ENCODE measurements at regions not wholly inside any gene's neighbourhood (a gene's known extent, or its start where the extent isn't known, plus 50 kb on each side); places are given as distances from the start of the nearest gene placed in this dataset.

DNA sequence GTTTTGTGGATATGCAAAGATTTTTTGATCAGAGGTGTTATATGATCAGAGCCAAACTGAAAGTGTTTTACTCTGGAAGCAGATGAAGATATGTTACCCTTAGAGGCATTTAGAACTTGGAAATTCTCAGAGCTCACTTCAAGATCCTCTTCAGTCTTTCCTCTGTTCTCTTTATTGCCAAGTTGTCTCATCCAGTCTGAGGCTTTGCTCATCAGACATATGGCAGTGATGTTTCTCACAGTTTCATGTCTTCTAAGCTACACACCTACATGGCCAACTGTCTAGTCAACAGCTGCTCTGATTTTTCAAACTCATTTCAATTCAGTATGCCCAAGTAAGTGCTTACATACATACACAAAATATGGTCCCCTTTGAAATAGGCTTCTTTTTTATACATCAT lies 1504.3 kb upstream of the PIK3C3 start:
- no peaks in the 10 kb centered on the region for H3K9me2 ChIP-seq (replicated peaks; ENCODE audit: control insufficient read depth, low read length)
- H3K9me3 ChIP-seq (ENCODE audit: control insufficient read depth, insufficient read depth, low read length) = no peaks in the 10 kb centered on the region
- no peaks in the 10 kb centered on the region for H3K79me2 ChIP-seq (ENCODE audit: control insufficient read depth, low read length)
- no peaks in the 10 kb centered on the region for H3F3A ChIP-seq (ENCODE audit: control insufficient read depth, insufficient read depth)
- no peak overlapping the region for H3K4me2 ChIP-seq (ENCODE audit: low read length)
- no peak overlapping the region for H3K27ac ChIP-seq (ENCODE audit: low read depth, low read length)
- no peaks in the 10 kb centered on the region for H3K4me1 ChIP-seq (ENCODE audit: control insufficient read depth, low read length)
- no peaks in the 10 kb centered on the region for H3K27me3 ChIP-seq (ENCODE audit: control insufficient read depth, low read length)
- TF ChIP-seq EZH2phosphoT487 (IDR thresholded peaks at IDR 0.05; ENCODE audit: borderline replicate concordance, low read length) = no peak
- TF ChIP-seq, protein P1, sequence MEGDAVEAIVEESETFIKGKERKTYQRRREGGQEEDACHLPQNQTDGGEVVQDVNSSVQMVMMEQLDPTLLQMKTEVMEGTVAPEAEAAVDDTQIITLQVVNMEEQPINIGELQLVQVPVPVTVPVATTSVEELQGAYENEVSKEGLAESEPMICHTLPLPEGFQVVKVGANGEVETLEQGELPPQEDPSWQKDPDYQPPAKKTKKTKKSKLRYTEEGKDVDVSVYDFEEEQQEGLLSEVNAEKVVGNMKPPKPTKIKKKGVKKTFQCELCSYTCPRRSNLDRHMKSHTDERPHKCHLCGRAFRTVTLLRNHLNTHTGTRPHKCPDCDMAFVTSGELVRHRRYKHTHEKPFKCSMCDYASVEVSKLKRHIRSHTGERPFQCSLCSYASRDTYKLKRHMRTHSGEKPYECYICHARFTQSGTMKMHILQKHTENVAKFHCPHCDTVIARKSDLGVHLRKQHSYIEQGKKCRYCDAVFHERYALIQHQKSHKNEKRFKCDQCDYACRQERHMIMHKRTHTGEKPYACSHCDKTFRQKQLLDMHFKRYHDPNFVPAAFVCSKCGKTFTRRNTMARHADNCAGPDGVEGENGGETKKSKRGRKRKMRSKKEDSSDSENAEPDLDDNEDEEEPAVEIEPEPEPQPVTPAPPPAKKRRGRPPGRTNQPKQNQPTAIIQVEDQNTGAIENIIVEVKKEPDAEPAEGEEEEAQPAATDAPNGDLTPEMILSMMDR (IDR thresholded peaks at IDR 0.05; ENCODE audit: low read depth, low read length, poor library complexity, severe bottlenecking) = no peak
- H3K4me3 ChIP-seq (ENCODE audit: low read length) = no peak overlapping the region
- no peaks in the 10 kb centered on the region for H4K20me1 ChIP-seq (ENCODE audit: control insufficient read depth, insufficient read depth, low read depth, low read length)
- H3K36me3 ChIP-seq (ENCODE audit: control insufficient read depth, low read length) = no peaks in the 10 kb centered on the region

DNA sequence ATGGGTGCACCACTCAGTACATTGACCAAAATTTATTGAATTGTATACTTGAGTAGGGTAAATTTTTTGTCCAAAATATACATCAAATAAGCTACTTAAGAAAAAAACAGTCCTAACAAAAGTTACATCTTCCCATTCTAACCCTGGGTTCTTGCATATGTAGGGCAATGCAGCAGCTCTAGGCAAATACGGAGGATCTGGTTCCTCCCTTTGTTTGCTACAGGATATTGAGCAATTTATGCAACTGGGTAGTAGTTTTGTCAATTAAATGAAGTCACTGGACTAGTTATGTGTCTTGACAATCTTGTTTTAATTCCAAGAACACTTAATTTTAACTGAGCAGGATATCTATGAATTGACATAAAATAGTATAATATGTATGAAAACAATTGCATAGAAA lies 1507.2 kb upstream of the PIK3C3 start:
- Histone ChIP-seq H3K79me2 (ENCODE audit: control insufficient read depth, low read length) (no peaks in the 10 kb centered on the region), H3K4me2 (ENCODE audit: low read length) (no peak overlapping the region), H3K9me3 (ENCODE audit: control insufficient read depth, insufficient read depth, low read length) (no peaks in the 10 kb centered on the region), H3F3A (ENCODE audit: control insufficient read depth, insufficient read depth) (no peaks in the 10 kb centered on the region), H3K36me3 (ENCODE audit: control insufficient read depth, low read length) (no peaks in the 10 kb centered on the region), H3K9me2 (replicated peaks; ENCODE audit: control insufficient read depth, low read length) (no peaks in the 10 kb centered on the region), H3K27me3 (ENCODE audit: control insufficient read depth, low read length) (no peaks in the 10 kb centered on the region), H3K27ac (ENCODE audit: low read depth, low read length) (no peak overlapping the region), H4K20me1 (ENCODE audit: control insufficient read depth, insufficient read depth, low read depth, low read length) (no peaks in the 10 kb centered on the region), H3K4me1 (ENCODE audit: control insufficient read depth, low read length) (no peaks in the 10 kb centered on the region), H3K4me3 (ENCODE audit: low read length) (no peak overlapping the region)
- TF ChIP-seq, protein P1 (IDR thresholded peaks at IDR 0.05; ENCODE audit: low read depth, low read length, poor library complexity, severe bottlenecking) = no peak
- no peak for TF ChIP-seq EZH2phosphoT487 (IDR thresholded peaks at IDR 0.05; ENCODE audit: borderline replicate concordance, low read length)

DNA sequence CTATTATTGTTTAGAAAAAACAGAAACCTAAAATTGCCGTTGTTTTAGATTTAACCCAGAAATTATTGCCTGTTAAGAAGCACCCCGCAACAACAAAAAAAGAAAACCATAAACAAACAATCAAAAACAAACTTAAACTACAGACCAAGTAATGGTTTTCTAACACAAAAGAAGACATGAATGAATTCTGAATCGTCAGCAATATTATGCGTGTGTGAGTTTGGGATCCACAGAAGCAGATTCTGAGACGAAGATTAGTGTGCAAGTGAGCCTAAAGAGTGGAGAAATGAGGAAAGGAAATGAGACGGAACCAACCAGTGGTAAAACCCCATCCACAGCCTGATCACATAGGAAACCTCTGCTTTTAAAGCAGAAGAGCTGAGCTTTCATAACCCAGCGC lies 1514.9 kb upstream of the PIK3C3 start:
- no peak for TF ChIP-seq EZH2phosphoT487 (IDR thresholded peaks at IDR 0.05; ENCODE audit: borderline replicate concordance, low read length)
- TF ChIP-seq, protein P1 (IDR thresholded peaks at IDR 0.05; ENCODE audit: low read depth, low read length, poor library complexity, severe bottlenecking) = no peak
- H3K9me2 ChIP-seq (replicated peaks; ENCODE audit: control insufficient read depth, low read length) = no peaks in the 10 kb centered on the region
- H3F3A ChIP-seq (ENCODE audit: control insufficient read depth, insufficient read depth) = no peaks in the 10 kb centered on the region
- no peak overlapping the region for H3K27ac ChIP-seq (ENCODE audit: low read depth, low read length)
- H3K4me1 ChIP-seq (ENCODE audit: control insufficient read depth, low read length) = no peaks in the 10 kb centered on the region
- no peaks in the 10 kb centered on the region for H3K9me3 ChIP-seq (ENCODE audit: control insufficient read depth, insufficient read depth, low read length)
- H3K4me3 ChIP-seq (ENCODE audit: low read length) = no peak overlapping the region
- no peaks in the 10 kb centered on the region for H3K79me2 ChIP-seq (ENCODE audit: control insufficient read depth, low read length)
- H4K20me1 ChIP-seq (ENCODE audit: control insufficient read depth, insufficient read depth, low read depth, low read length) = no peaks in the 10 kb centered on the region
- H3K27me3 ChIP-seq (ENCODE audit: control insufficient read depth, low read length) = no peaks in the 10 kb centered on the region
- H3K4me2 ChIP-seq (ENCODE audit: low read length) = no peak overlapping the region
- H3K36me3 ChIP-seq (ENCODE audit: control insufficient read depth, low read length) = no peaks in the 10 kb centered on the region

DNA sequence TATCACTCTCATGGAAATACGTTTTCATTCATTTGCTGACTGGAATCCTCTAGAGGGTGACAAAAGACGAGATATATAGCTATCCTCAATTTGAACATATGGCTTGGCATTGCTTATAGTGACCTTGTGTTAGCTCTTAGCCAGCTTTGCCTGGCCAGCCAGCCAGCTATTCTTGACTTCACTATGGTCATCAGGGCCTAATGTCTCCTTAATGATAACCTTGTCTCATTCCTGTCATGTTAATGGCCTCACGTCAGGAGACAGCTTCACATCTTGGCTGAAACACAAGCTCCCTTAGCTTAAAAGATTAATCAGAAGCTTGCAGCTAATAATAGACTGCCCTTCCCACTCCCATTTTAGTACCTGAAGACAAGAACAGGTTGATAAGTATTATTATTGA lies 1517.5 kb upstream of the PIK3C3 start:
- H3F3A ChIP-seq (ENCODE audit: control insufficient read depth, insufficient read depth) = no peaks in the 10 kb centered on the region
- TF ChIP-seq, protein P1 (IDR thresholded peaks at IDR 0.05; ENCODE audit: low read depth, low read length, poor library complexity, severe bottlenecking) = no peak
- TF ChIP-seq EZH2phosphoT487 (IDR thresholded peaks at IDR 0.05; ENCODE audit: borderline replicate concordance, low read length) = no peak
- no peaks in the 10 kb centered on the region for H3K36me3 ChIP-seq (ENCODE audit: control insufficient read depth, low read length)
- no peaks in the 10 kb centered on the region for H3K4me1 ChIP-seq (ENCODE audit: control insufficient read depth, low read length)
- H3K4me3 ChIP-seq (ENCODE audit: low read length) = no peak overlapping the region
- no peaks in the 10 kb centered on the region for H4K20me1 ChIP-seq (ENCODE audit: control insufficient read depth, insufficient read depth, low read depth, low read length)
- H3K4me2 ChIP-seq (ENCODE audit: low read length) = no peak overlapping the region
- H3K79me2 ChIP-seq (ENCODE audit: control insufficient read depth, low read length) = no peaks in the 10 kb centered on the region
- H3K27me3 ChIP-seq (ENCODE audit: control insufficient read depth, low read length) = no peaks in the 10 kb centered on the region
- H3K27ac ChIP-seq (ENCODE audit: low read depth, low read length) = no peak overlapping the region
- H3K9me3 ChIP-seq (ENCODE audit: control insufficient read depth, insufficient read depth, low read length) = no peaks in the 10 kb centered on the region
- no peaks in the 10 kb centered on the region for H3K9me2 ChIP-seq (replicated peaks; ENCODE audit: control insufficient read depth, low read length)

Measured in DOHH2 (cell line).